T-cell (primary cell): ENCODE measurements at regions not wholly inside any gene's neighbourhood (a gene's known extent, or its start where the extent isn't known, plus 50 kb on each side); places are given as distances from the start of the nearest gene placed in this dataset.
A peak's percentile ranks its signal among the peaks of the same experiment; 100 is the strongest.

Experiments used
- ATAC-seq, 4 experiments: fragments of 200-7000 bp in 3 of 4; fragments of 150-1000 bp in 1 of 4; cut with Tn5 transposase; replicated peaks in 1 of 4; 1 replicate in 3 of 4; 2 replicates in 1 of 4; pipeline ENCODE4 v1.10.0; 2021; ENCODE audit warnings: moderate library complexity in 3 of 4, mild to moderate bottlenecking in 2 of 4, moderate number of reproducible peaks in 1 of 4
- CTCF ChIA-PET, 2 donors: fragments of 300-600 bp; sonication (Branson Sonifier 250); formaldehyde crosslinking; loops; one replicate each; lab custom pipeline; 2022; ENCODE audit warnings: antibody characterized with exemption in 2 of 2; lab: Charles Lee
- POLR2A ChIA-PET, 2 donors: fragments of 300-600 bp; sonication (Branson Sonifier 250); formaldehyde crosslinking; loops; one replicate each; lab custom pipeline; 2022; ENCODE audit warnings: antibody characterized with exemption in 2 of 2; lab: Charles Lee
- DNase-seq, 35 experiments: peaks; one replicate each; pipeline versions ENCODE4 v3.0.0 to v3.0.0-alpha.2; 2013 to 2023
- H3K27ac ChIP-seq: one replicate; pipeline ENCODE4 v1.5.1; 2013; ENCODE audit warnings: low read length
- H3K27me3 ChIP-seq, 2 experiments: replicated peaks in 1 of 2; 1 replicate in 1 of 2; 2 replicates in 1 of 2; pipeline versions ENCODE4 v1.6.1 to v1.7.0; 2013; ENCODE audit warnings: low read length in 1 of 2, mixed read lengths in 1 of 2; ENCODE audit not compliant: control insufficient read depth in 2 of 2, insufficient read depth in 2 of 2; ENCODE audit errors: extremely low read depth in 1 of 2
- H3K36me3 ChIP-seq, 2 donors: 1 replicate in 1 of 2; 2 replicates in 1 of 2; pipeline versions ENCODE4 v1.6.1 to v1.7.0; 2013; ENCODE audit warnings: low read length in 1 of 2; ENCODE audit not compliant: control insufficient read depth in 2 of 2, insufficient read depth in 1 of 2; ENCODE audit errors: extremely low read depth in 1 of 2
- H3K4me1 ChIP-seq, 2 experiments: 1 replicate in 1 of 2; 2 replicates in 1 of 2; pipeline versions ENCODE4 v1.6.1 to v1.7.0; 2013; ENCODE audit warnings: low read length in 2 of 2, mixed read lengths in 1 of 2; ENCODE audit not compliant: insufficient read depth in 2 of 2, control insufficient read depth in 1 of 2; ENCODE audit errors: extremely low read depth in 1 of 2
- H3K4me3 ChIP-seq, 2 donors: 1 replicate in 1 of 2; 2 replicates in 1 of 2; pipeline versions ENCODE4 v1.5.1 to v1.7.0; 2013; ENCODE audit warnings: mild to moderate bottlenecking in 2 of 2, low read length in 1 of 2, moderate library complexity in 1 of 2; ENCODE audit not compliant: control insufficient read depth in 1 of 2; ENCODE audit errors: extremely low read depth in 1 of 2
- H3K9me3 ChIP-seq: 2 replicates; pipeline ENCODE4 v1.7.0; 2013
- H3K27ac Mint-ChIP-seq, 2 donors: one replicate each; pipeline ENCODE4 v1.8.0; 2020 to 2021; ENCODE audit warnings: mild to moderate bottlenecking in 2 of 2, mixed read lengths in 2 of 2
- H3K27me3 Mint-ChIP-seq, 2 donors: one replicate each; pipeline ENCODE4 v1.8.0; 2021 to 2022; ENCODE audit warnings: mixed read lengths in 2 of 2
- H3K36me3 Mint-ChIP-seq: one replicate; pipeline ENCODE4 v1.8.0; 2021; ENCODE audit warnings: mixed read lengths
- H3K4me1 Mint-ChIP-seq, 3 donors: one replicate each; pipeline ENCODE4 v1.8.0; 2020 to 2022; ENCODE audit warnings: mixed read lengths in 3 of 3, mild to moderate bottlenecking in 1 of 3
- H3K4me3 Mint-ChIP-seq, 3 donors: one replicate each; pipeline ENCODE4 v1.8.0; 2020 to 2022; ENCODE audit warnings: mild to moderate bottlenecking in 3 of 3, mixed read lengths in 3 of 3, moderate library complexity in 3 of 3
- H3K9me3 Mint-ChIP-seq, 3 donors: one replicate each; pipeline ENCODE4 v1.8.0; 2020 to 2022; ENCODE audit warnings: mixed read lengths in 3 of 3
- WGBS: methylation state at CpG from one replicate; pipeline ENCODE4 v1.1.5; 2013; ENCODE audit warnings: missing lambda C conversion rate; ENCODE audit not compliant: insufficient coverage; 5-methylcytosine and 5-hydroxymethylcytosine counted together

DNA sequence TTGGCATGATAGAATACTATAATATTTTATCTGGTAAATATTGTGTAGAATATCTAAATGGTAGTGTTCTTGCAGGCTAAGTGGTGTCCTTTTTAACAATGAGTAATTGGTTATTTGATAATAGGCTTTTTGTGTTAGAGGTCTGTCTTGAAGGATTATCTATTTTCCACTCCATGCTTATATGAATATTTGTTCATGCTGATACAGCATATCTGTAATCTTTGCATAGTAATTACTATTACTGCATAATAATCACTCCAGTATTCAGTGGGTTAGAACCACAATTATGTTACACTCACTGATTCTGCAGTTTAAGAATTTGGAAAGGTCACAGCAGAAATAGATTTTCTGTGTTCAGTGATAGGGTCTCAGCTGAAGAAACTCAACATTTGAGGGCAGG lies 1229.9 kb downstream of the MAT2B start:
- Histone ChIP-seq H3K4me1 (no peaks in the 10 kb centered on the region), H3K27ac (no peak overlapping the region), H3K27me3 (no peaks in the 10 kb centered on the region), H3K4me3 (no peak overlapping the region), H3K9me3 (no peaks in the 10 kb centered on the region), H3K36me3 (no peaks in the 10 kb centered on the region)
- Mint-ChIP-seq H3K27me3 (no peaks in the 10 kb centered on the region), H3K4me3 (no peak overlapping the region), H3K27ac (no peak overlapping the region), H3K9me3 (peaks cover 4 to 22% (median 12%) of the 10 kb centered on the region in 3 donors), H3K36me3 (no peaks in the 10 kb centered on the region), H3K4me1 (no peaks in the 10 kb centered on the region)
- POLR2A ChIA-PET, result no interaction called here
- CTCF ChIA-PET, result no interaction called here
- ATAC-seq, result no peak
- DNase-seq, result no peak

DNA sequence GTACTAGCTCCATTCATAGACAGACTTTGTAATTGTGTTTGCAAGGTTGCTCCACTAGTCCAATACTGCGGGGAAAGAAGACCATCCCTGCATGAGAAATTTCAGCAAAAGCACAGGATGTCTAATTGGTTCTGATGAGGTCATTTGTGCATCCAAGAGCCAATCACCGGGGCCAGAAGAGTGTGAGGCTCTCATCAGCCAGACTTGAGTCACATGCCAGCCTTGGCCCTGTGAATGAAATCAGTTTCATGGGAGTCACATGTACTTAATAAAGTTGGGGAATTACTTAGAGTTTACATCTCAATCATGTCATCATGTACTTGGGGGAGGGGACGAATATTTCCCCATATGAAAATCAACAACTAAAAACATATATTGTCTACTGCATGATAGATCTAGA lies 1236.0 kb downstream of the MAT2B start:
- Mint-ChIP-seq H3K36me3 (no peaks in the 10 kb centered on the region), H3K9me3 (peaks cover 4 to 8% (median 4%) of the 10 kb centered on the region in 3 donors), H3K27me3 (no peaks in the 10 kb centered on the region), H3K4me1 (peaks cover 0 to 11% (median 3%) of the 10 kb centered on the region in 3 donors), H3K27ac (no peak overlapping the region), H3K4me3 (no peak overlapping the region)
- Histone ChIP-seq H3K9me3 (no peaks in the 10 kb centered on the region), H3K4me3 (no peak overlapping the region), H3K27me3 (no peaks in the 10 kb centered on the region), H3K36me3 (no peaks in the 10 kb centered on the region), H3K27ac (no peak overlapping the region), H3K4me1 (peaks cover 0 to 13% of the 10 kb centered on the region in 2 experiments)
- 100% methylated on average over 1 of the region's 3 CpGs for WGBS
- POLR2A ChIA-PET, result no interaction called here
- no peak for DNase-seq
- no peak for ATAC-seq
- CTCF ChIA-PET, result no interaction called here

DNA sequence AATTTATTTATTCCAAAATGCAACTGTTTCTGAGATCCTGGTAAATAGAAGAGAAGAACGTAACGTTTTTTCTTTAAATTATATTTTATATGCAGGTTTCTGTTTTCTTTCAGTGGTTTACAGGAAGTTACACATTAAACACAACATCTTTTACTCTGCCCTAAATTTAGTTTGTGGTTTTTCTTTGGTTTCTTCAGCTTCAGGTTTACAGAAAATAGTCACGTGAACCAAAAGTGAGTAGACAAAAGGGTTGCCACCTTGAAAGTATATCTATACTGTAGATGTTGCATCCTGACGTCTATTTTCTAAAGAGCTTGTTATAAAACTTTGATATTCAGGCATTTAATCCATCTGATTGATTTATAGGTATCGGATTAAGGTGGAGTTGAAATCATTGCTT lies 1236.6 kb downstream of the MAT2B start:
- Mint-ChIP-seq H3K4me1 (peaks cover 0 to 11% (median 3%) of the 10 kb centered on the region in 3 donors), H3K36me3 (no peaks in the 10 kb centered on the region), H3K9me3 (peaks cover 4 to 8% (median 4%) of the 10 kb centered on the region in 3 donors), H3K27ac (no peak overlapping the region), H3K4me3 (peak overlapping the region in 1 of 3 donors; percentile 3), H3K27me3 (no peaks in the 10 kb centered on the region)
- ATAC-seq (no peak), DNase-seq (no peak)
- Histone ChIP-seq H3K27ac (no peak overlapping the region), H3K9me3 (no peaks in the 10 kb centered on the region), H3K4me3 (no peak overlapping the region), H3K27me3 (no peaks in the 10 kb centered on the region), H3K4me1 (peaks cover 0 to 13% of the 10 kb centered on the region in 2 experiments), H3K36me3 (no peaks in the 10 kb centered on the region)
- 44% methylated on average over 1 of the region's 5 CpGs for WGBS
- ChIA-PET POLR2A (no interaction called here), CTCF (no interaction called here)

DNA sequence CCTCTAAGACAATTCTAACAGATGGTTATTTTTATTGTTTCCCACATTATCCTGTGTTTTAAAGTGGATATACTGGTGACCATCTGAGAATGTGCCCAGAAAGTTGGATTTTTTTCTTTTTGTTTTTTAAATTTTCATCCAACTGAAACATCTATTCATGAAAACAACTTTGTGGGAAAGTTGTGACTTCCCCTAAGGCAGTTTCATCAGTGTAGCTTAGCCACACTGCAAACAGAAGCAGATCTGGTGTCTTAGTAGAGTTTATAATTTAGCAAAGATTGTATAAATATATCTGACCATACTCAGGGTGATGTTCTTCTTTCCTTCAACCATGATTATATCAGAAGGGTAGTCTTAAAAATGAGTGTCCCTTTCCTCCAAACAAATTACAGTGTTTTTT lies 1241.3 kb downstream of the MAT2B start:
- Mint-ChIP-seq H3K27me3 (no peaks in the 10 kb centered on the region), H3K4me3 (no peak overlapping the region), H3K9me3 (peaks cover 0 to 8% (median 0%) of the 10 kb centered on the region in 3 donors), H3K36me3 (no peaks in the 10 kb centered on the region), H3K4me1 (peaks cover 0 to 5% (median 3%) of the 10 kb centered on the region in 3 donors), H3K27ac (no peak overlapping the region)
- no peak overlapping the region for H3K4me3 ChIP-seq
- no peak for ATAC-seq
- no peaks in the 10 kb centered on the region for H3K27me3 ChIP-seq
- no peak for DNase-seq
- POLR2A ChIA-PET, result interaction anchor here in 1 of 2 donors (0.7 kb wide), 1 partner anchor 703 kb away, joined by 3 read pairs; no protein-coding TSS in a partner anchor
- no peaks in the 10 kb centered on the region for H3K36me3 ChIP-seq
- H3K27ac ChIP-seq, result no peak overlapping the region
- peaks cover 0 to 5% of the 10 kb centered on the region in 2 experiments for H3K4me1 ChIP-seq
- no peaks in the 10 kb centered on the region for H3K9me3 ChIP-seq
- CTCF ChIA-PET, result interaction anchor here in 1 of 2 donors (0.5 to 0.6 kb wide), 2 partner anchors 10 to 1467 kb away, joined by 3 to 9 read pairs; no protein-coding TSS in a partner anchor

DNA sequence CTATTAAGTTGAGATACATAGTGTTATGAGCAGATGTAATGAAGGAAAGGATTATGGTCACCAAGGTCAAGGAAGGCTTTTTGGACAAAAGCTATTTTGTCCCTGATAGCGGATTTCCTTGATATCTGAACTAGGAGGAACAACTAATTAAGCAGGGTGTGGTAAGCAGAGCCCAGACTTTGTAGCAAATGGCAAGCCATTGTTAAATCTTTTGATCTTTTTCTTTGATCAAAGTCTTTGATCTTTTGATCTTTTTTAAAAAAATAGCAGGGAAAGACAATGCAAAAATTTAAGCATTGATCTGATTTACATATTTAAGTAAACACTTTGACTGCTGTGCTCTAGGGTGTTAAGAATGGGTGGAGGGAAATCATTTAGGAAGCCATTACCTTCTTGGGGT lies 1242.0 kb downstream of the MAT2B start:
- WGBS, result 40% methylated on average over 1 of the region's 1 CpG
- peaks cover 0 to 2% (median 0%) of the 10 kb centered on the region in 3 donors for H3K4me1 Mint-ChIP-seq

DNA sequence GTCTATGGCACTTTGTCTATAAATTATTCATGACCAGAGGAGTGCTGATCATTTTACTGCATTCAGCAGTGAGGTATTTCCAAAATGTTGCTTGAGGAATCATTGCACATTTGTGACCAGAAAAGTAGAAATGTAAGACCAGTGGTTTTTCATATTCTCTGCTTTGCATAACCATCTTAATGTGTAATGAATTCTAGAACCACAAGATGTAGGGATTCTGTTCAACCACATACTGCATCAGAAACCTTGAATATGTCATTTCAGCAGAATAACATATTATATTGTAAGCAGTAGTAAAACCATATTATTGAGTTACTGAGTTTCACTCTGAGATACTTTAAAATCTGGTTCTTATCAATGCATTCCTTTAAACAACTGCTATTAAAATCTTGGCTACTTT lies 1243.4 kb downstream of the MAT2B start:
- H3K27me3 ChIP-seq, result no peaks in the 10 kb centered on the region
- H3K36me3 ChIP-seq, result no peaks in the 10 kb centered on the region
- no peaks in the 10 kb centered on the region for H3K4me1 ChIP-seq
- Mint-ChIP-seq H3K27ac (no peak overlapping the region), H3K36me3 (no peaks in the 10 kb centered on the region), H3K9me3 (peaks cover 0 to 8% (median 0%) of the 10 kb centered on the region in 3 donors), H3K27me3 (no peaks in the 10 kb centered on the region), H3K4me3 (no peak overlapping the region), H3K4me1 (no peaks in the 10 kb centered on the region)
- ATAC-seq (no peak), DNase-seq (no peak)
- no peak overlapping the region for H3K27ac ChIP-seq
- ChIA-PET CTCF (no interaction called here), POLR2A (no interaction called here)
- H3K9me3 ChIP-seq, result no peaks in the 10 kb centered on the region
- no peak overlapping the region for H3K4me3 ChIP-seq

More for the DNA sequence above, 1242.0 kb downstream of the MAT2B start:
- H3K27ac Mint-ChIP-seq, result no peak overlapping the region
- Histone ChIP-seq H3K27me3 (no peaks in the 10 kb centered on the region), H3K27ac (no peak overlapping the region), H3K4me1 (peaks cover 0 to 4% of the 10 kb centered on the region in 2 experiments), H3K9me3 (no peaks in the 10 kb centered on the region), H3K4me3 (no peak overlapping the region), H3K36me3 (no peaks in the 10 kb centered on the region)
- H3K9me3 Mint-ChIP-seq, result peaks cover 0 to 8% (median 0%) of the 10 kb centered on the region in 3 donors
- ChIA-PET CTCF (interaction anchor here in 1 of 2 donors (0.5 to 0.6 kb wide), 2 partner anchors 9 to 1466 kb away, joined by 3 to 9 read pairs; no protein-coding TSS in a partner anchor), POLR2A (interaction anchor here in 1 of 2 donors (0.7 kb wide), 1 partner anchor 704 kb away, joined by 3 read pairs; no protein-coding TSS in a partner anchor)
- DNase-seq (no peak), ATAC-seq (no peak)
- no peaks in the 10 kb centered on the region for H3K27me3 Mint-ChIP-seq
- no peaks in the 10 kb centered on the region for H3K36me3 Mint-ChIP-seq
- H3K4me3 Mint-ChIP-seq, result no peak overlapping the region

DNA sequence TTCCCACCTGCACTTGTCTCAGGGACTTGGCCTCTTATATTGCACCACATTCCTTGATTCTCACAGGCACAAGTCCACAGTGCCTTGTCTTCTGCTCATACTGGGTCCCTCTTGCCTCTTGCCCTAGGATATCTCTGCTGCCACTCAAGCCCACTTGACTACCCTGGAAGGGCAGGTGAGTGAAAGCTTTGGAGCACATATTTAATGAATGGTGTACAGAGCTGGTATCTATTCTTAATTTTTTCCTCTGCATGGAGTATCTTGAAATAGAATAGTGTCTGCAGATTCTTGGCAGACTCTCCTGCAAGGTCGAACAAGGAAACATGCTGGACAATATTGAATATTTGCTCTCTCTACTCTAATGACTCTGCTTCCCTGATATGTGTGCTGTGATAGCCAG lies 1248.0 kb downstream of the MAT2B start:
- Mint-ChIP-seq H3K4me1 (no peaks in the 10 kb centered on the region), H3K4me3 (no peak overlapping the region), H3K36me3 (no peaks in the 10 kb centered on the region), H3K9me3 (peaks cover 0 to 2% (median 0%) of the 10 kb centered on the region in 3 donors), H3K27ac (no peak overlapping the region), H3K27me3 (no peaks in the 10 kb centered on the region)
- POLR2A ChIA-PET, result no interaction called here
- Histone ChIP-seq H3K9me3 (no peaks in the 10 kb centered on the region), H3K4me3 (no peak overlapping the region), H3K27ac (no peak overlapping the region), H3K4me1 (no peaks in the 10 kb centered on the region), H3K36me3 (no peaks in the 10 kb centered on the region), H3K27me3 (no peaks in the 10 kb centered on the region)
- CTCF ChIA-PET, result no interaction called here
- DNase-seq (no peak), ATAC-seq (no peak)
- WGBS, result no CpG with 5 or more reads among the region's 1 CpG
